ENCODE measurements at regions not wholly inside any gene's neighbourhood (a gene's known extent, or its start where the extent isn't known, plus 50 kb on each side); places are given as distances from the start of the nearest gene placed in this dataset.

GRCh38 chr1:29901624-29902325, 665.5 kb downstream of the PTPRU start:
- no peak for DNase-seq (ENCODE audit: low read depth, low spot score)
- Histone ChIP-seq H3K36me3 (ENCODE audit: control insufficient read depth, insufficient read depth, low read length) (no peaks in the 10 kb centered on the region), H3K27me3 (ENCODE audit: control insufficient read depth, insufficient read depth, low read length) (no peaks in the 10 kb centered on the region), H3K4me3 (ENCODE audit: low read length) (no peak overlapping the region), H3K4me1 (ENCODE audit: control insufficient read depth, insufficient read depth, low read length) (peaks cover 7% of the 10 kb centered on the region), H3K27ac (ENCODE audit: low read length) (no peak overlapping the region), H3K9me3 (ENCODE audit: control insufficient read depth, insufficient read depth, low read length) (no peaks in the 10 kb centered on the region)
- WGBS (ENCODE audit: insufficient coverage, insufficient read length) = no CpG with 5 or more reads among the region's 12 CpGs

- no peaks in the 10 kb centered on the region for H3K9me3 ChIP-seq (ENCODE audit: control insufficient read depth, insufficient read depth, low read length)
- H3K27ac ChIP-seq (ENCODE audit: low read length) = no peak overlapping the region
- H3K4me1 ChIP-seq (ENCODE audit: control insufficient read depth, insufficient read depth, low read length) = peaks cover 7% of the 10 kb centered on the region
- WGBS (ENCODE audit: insufficient coverage, insufficient read length) = no CpG with 5 or more reads among the region's 3 CpGs
- DNase-seq (ENCODE audit: low read depth, low spot score) = no peak
- H3K27me3 ChIP-seq (ENCODE audit: control insufficient read depth, insufficient read depth, low read length) = no peaks in the 10 kb centered on the region
- no peak overlapping the region for H3K4me3 ChIP-seq (ENCODE audit: low read length)
- H3K36me3 ChIP-seq (ENCODE audit: control insufficient read depth, insufficient read depth, low read length) = no peaks in the 10 kb centered on the region
These were observed 664.4 kb downstream of the PTPRU start for GRCh38 chr1:29900712-29901111.

GRCh38 chr1:29900104-29900679, 663.9 kb downstream of the PTPRU start:
- no peak overlapping the region for H3K4me3 ChIP-seq (ENCODE audit: low read length)
- peaks cover 7% of the 10 kb centered on the region for H3K4me1 ChIP-seq (ENCODE audit: control insufficient read depth, insufficient read depth, low read length)
- no CpG with 5 or more reads among the region's 20 CpGs for WGBS (ENCODE audit: insufficient coverage, insufficient read length)
- no peak overlapping the region for H3K27ac ChIP-seq (ENCODE audit: low read length)
- H3K9me3 ChIP-seq (ENCODE audit: control insufficient read depth, insufficient read depth, low read length) = no peaks in the 10 kb centered on the region
- no peak for DNase-seq (ENCODE audit: low read depth, low spot score)
- no peaks in the 10 kb centered on the region for H3K27me3 ChIP-seq (ENCODE audit: control insufficient read depth, insufficient read depth, low read length)
- no peaks in the 10 kb centered on the region for H3K36me3 ChIP-seq (ENCODE audit: control insufficient read depth, insufficient read depth, low read length)

GRCh38 chr1:29896791-29897714, 660.7 kb downstream of the PTPRU start:
- H3K36me3 ChIP-seq (ENCODE audit: control insufficient read depth, insufficient read depth, low read length) = no peaks in the 10 kb centered on the region
- no peak for DNase-seq (ENCODE audit: low read depth, low spot score)
- H3K9me3 ChIP-seq (ENCODE audit: control insufficient read depth, insufficient read depth, low read length) = no peaks in the 10 kb centered on the region
- no CpG with 5 or more reads among the region's 12 CpGs for WGBS (ENCODE audit: insufficient coverage, insufficient read length)
- no peaks in the 10 kb centered on the region for H3K27me3 ChIP-seq (ENCODE audit: control insufficient read depth, insufficient read depth, low read length)
- no peak overlapping the region for H3K4me3 ChIP-seq (ENCODE audit: low read length)
- peaks cover 7% of the 10 kb centered on the region for H3K4me1 ChIP-seq (ENCODE audit: control insufficient read depth, insufficient read depth, low read length)
- no peak overlapping the region for H3K27ac ChIP-seq (ENCODE audit: low read length)

- H3K9me3 ChIP-seq (ENCODE audit: control insufficient read depth, insufficient read depth, low read length) = no peaks in the 10 kb centered on the region
- H3K36me3 ChIP-seq (ENCODE audit: control insufficient read depth, insufficient read depth, low read length) = no peaks in the 10 kb centered on the region
- no peaks in the 10 kb centered on the region for H3K4me1 ChIP-seq (ENCODE audit: control insufficient read depth, insufficient read depth, low read length)
- H3K27me3 ChIP-seq (ENCODE audit: control insufficient read depth, insufficient read depth, low read length) = no peaks in the 10 kb centered on the region
- H3K4me3 ChIP-seq (ENCODE audit: low read length) = no peak overlapping the region
- no peak for DNase-seq (ENCODE audit: low read depth, low spot score)
- no CpG with 5 or more reads among the region's 3 CpGs for WGBS (ENCODE audit: insufficient coverage, insufficient read length)
- no peak overlapping the region for H3K27ac ChIP-seq (ENCODE audit: low read length)
These were observed 660.0 kb downstream of the PTPRU start for GRCh38 chr1:29896300-29896699.

- WGBS (ENCODE audit: insufficient coverage, insufficient read length) = no CpG with 5 or more reads among the region's 4 CpGs
- Histone ChIP-seq H3K27me3 (ENCODE audit: control insufficient read depth, insufficient read depth, low read length) (no peaks in the 10 kb centered on the region), H3K9me3 (ENCODE audit: control insufficient read depth, insufficient read depth, low read length) (no peaks in the 10 kb centered on the region), H3K4me3 (ENCODE audit: low read length) (no peak overlapping the region), H3K4me1 (ENCODE audit: control insufficient read depth, insufficient read depth, low read length) (no peaks in the 10 kb centered on the region), H3K27ac (ENCODE audit: low read length) (no peak overlapping the region), H3K36me3 (ENCODE audit: control insufficient read depth, insufficient read depth, low read length) (no peaks in the 10 kb centered on the region)
- DNase-seq (ENCODE audit: low read depth, low spot score) = no peak
These were observed 658.9 kb downstream of the PTPRU start for GRCh38 chr1:29895201-29895600.

- no peaks in the 10 kb centered on the region for H3K4me1 ChIP-seq (ENCODE audit: control insufficient read depth, insufficient read depth, low read length)
- no peak overlapping the region for H3K27ac ChIP-seq (ENCODE audit: low read length)
- WGBS (ENCODE audit: insufficient coverage, insufficient read length) = no CpG with 5 or more reads among the region's 5 CpGs
- DNase-seq (ENCODE audit: low read depth, low spot score) = no peak
- no peak overlapping the region for H3K4me3 ChIP-seq (ENCODE audit: low read length)
- no peaks in the 10 kb centered on the region for H3K9me3 ChIP-seq (ENCODE audit: control insufficient read depth, insufficient read depth, low read length)
- no peaks in the 10 kb centered on the region for H3K36me3 ChIP-seq (ENCODE audit: control insufficient read depth, insufficient read depth, low read length)
- no peaks in the 10 kb centered on the region for H3K27me3 ChIP-seq (ENCODE audit: control insufficient read depth, insufficient read depth, low read length)
These were observed 658.0 kb downstream of the PTPRU start for GRCh38 chr1:29894311-29894710.

GRCh38 chr1:29893806-29894205, 657.5 kb downstream of the PTPRU start:
- Histone ChIP-seq H3K27me3 (ENCODE audit: control insufficient read depth, insufficient read depth, low read length) (no peaks in the 10 kb centered on the region), H3K9me3 (ENCODE audit: control insufficient read depth, insufficient read depth, low read length) (no peaks in the 10 kb centered on the region), H3K4me3 (ENCODE audit: low read length) (no peak overlapping the region), H3K27ac (ENCODE audit: low read length) (no peak overlapping the region), H3K36me3 (ENCODE audit: control insufficient read depth, insufficient read depth, low read length) (no peaks in the 10 kb centered on the region), H3K4me1 (ENCODE audit: control insufficient read depth, insufficient read depth, low read length) (no peaks in the 10 kb centered on the region)
- no peak for DNase-seq (ENCODE audit: low read depth, low spot score)
- no CpG with 5 or more reads among the region's 5 CpGs for WGBS (ENCODE audit: insufficient coverage, insufficient read length)

- no peak overlapping the region for H3K27ac ChIP-seq (ENCODE audit: low read length)
- H3K27me3 ChIP-seq (ENCODE audit: control insufficient read depth, insufficient read depth, low read length) = no peaks in the 10 kb centered on the region
- H3K4me3 ChIP-seq (ENCODE audit: low read length) = no peak overlapping the region
- no peaks in the 10 kb centered on the region for H3K9me3 ChIP-seq (ENCODE audit: control insufficient read depth, insufficient read depth, low read length)
- no peak for DNase-seq (ENCODE audit: low read depth, low spot score)
- WGBS (ENCODE audit: insufficient coverage, insufficient read length) = no CpG with 5 or more reads among the region's 7 CpGs
- H3K4me1 ChIP-seq (ENCODE audit: control insufficient read depth, insufficient read depth, low read length) = no peaks in the 10 kb centered on the region
- no peaks in the 10 kb centered on the region for H3K36me3 ChIP-seq (ENCODE audit: control insufficient read depth, insufficient read depth, low read length)
These were observed 656.9 kb downstream of the PTPRU start for GRCh38 chr1:29893046-29893723.

- no peak for DNase-seq (ENCODE audit: low read depth, low spot score)
These were observed 655.9 kb downstream of the PTPRU start for GRCh38 chr1:29892247-29892646.

More at GRCh38 chr1:29892247-29892646, 655.9 kb downstream of the PTPRU start:
- Histone ChIP-seq H3K4me1 (ENCODE audit: control insufficient read depth, insufficient read depth, low read length) (no peaks in the 10 kb centered on the region), H3K27me3 (ENCODE audit: control insufficient read depth, insufficient read depth, low read length) (no peaks in the 10 kb centered on the region), H3K9me3 (ENCODE audit: control insufficient read depth, insufficient read depth, low read length) (no peaks in the 10 kb centered on the region), H3K27ac (ENCODE audit: low read length) (no peak overlapping the region), H3K4me3 (ENCODE audit: low read length) (no peak overlapping the region), H3K36me3 (ENCODE audit: control insufficient read depth, insufficient read depth, low read length) (no peaks in the 10 kb centered on the region)
- WGBS (ENCODE audit: insufficient coverage, insufficient read length) = no CpG with 5 or more reads among the region's 1 CpG
